ENCODE measurements at regions not wholly inside any gene's neighbourhood (a gene's known extent, or its start where the extent isn't known, plus 50 kb on each side); places are given as distances from the start of the nearest gene placed in this dataset.

- TF ChIP-seq GABPA (IDR thresholded peaks at IDR 0.05; ENCODE audit: low read depth): no peak
- no peak for TF ChIP-seq CTCF (IDR thresholded peaks at IDR 0.05; ENCODE audit: insufficient read depth, low read length)
Observed at GRCh38 chr1:95679262-95679661, 445.3 kb downstream of the RWDD3 start.
